Retinal pigment epithelial cell (primary cell): ENCODE measurements at regions not wholly inside any gene's neighbourhood (a gene's known extent, or its start where the extent isn't known, plus 50 kb on each side); places are given as distances from the start of the nearest gene placed in this dataset.

ENCODE experiments used
- DNase-seq: peaks from one replicate; pipeline ENCODE4 v3.0.0-alpha.2; 2010; ENCODE audit warnings: low read depth
- H3K4me3 ChIP-seq: 2 replicates; pipeline ENCODE4 v1.5.1; 2011; ENCODE audit warnings: mild to moderate bottlenecking, low read length, control low read depth, moderate library complexity
- TF ChIP-seq, protein P1 (sequence below): conservative IDR thresholded peaks from 2 replicates; pipeline ENCODE4 v1.5.1; 2011; ENCODE audit warnings: low read depth, low read length, control low read depth, inconsistent platforms

DNA sequence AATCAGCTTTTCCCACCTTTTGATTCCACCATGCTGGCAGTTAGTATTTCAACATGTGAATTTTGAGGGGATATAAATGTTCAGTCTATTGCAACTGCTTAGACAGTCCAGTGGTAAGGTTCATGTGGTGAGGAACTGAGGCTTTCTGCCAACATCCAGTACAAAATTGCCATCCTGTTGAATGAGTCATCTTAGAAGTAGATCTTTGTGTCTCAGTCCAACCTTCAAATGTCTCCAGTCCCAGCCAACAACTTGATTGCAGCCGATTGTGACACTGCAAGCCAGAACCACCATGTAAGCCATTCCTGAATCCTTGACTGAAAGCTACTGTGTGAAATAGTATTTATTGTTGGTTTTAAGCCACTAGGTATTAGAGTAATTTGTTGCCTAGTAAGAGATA is 331.5 kb upstream of the GRIN3A start:
- no peak overlapping the region for H3K4me3 ChIP-seq
- peak; percentile 14 for DNase-seq
- TF ChIP-seq, protein P1, sequence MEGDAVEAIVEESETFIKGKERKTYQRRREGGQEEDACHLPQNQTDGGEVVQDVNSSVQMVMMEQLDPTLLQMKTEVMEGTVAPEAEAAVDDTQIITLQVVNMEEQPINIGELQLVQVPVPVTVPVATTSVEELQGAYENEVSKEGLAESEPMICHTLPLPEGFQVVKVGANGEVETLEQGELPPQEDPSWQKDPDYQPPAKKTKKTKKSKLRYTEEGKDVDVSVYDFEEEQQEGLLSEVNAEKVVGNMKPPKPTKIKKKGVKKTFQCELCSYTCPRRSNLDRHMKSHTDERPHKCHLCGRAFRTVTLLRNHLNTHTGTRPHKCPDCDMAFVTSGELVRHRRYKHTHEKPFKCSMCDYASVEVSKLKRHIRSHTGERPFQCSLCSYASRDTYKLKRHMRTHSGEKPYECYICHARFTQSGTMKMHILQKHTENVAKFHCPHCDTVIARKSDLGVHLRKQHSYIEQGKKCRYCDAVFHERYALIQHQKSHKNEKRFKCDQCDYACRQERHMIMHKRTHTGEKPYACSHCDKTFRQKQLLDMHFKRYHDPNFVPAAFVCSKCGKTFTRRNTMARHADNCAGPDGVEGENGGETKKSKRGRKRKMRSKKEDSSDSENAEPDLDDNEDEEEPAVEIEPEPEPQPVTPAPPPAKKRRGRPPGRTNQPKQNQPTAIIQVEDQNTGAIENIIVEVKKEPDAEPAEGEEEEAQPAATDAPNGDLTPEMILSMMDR = no peak

DNA sequence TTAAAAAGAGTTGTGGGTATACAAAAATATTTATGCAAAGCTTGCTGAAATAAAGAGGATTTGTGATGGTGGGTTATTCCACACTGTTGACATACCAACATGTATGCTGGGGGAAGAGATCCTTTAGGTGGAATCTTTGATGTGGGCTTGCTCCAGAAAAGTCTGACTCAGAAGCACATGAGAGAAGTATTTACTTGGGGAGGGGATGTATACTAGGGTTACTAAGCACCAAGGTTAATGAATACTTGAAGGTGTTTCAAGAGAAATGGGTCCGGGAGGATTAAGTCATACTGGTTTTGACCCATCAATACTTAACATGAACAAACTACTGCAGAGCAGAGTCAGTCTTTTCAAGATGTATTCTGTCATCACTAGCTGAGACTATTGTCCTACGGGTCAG is 316.4 kb upstream of the GRIN3A start:
- TF ChIP-seq, protein P1 = no peak
- no peak overlapping the region for H3K4me3 ChIP-seq
- DNase-seq = peak; percentile 1

DNA sequence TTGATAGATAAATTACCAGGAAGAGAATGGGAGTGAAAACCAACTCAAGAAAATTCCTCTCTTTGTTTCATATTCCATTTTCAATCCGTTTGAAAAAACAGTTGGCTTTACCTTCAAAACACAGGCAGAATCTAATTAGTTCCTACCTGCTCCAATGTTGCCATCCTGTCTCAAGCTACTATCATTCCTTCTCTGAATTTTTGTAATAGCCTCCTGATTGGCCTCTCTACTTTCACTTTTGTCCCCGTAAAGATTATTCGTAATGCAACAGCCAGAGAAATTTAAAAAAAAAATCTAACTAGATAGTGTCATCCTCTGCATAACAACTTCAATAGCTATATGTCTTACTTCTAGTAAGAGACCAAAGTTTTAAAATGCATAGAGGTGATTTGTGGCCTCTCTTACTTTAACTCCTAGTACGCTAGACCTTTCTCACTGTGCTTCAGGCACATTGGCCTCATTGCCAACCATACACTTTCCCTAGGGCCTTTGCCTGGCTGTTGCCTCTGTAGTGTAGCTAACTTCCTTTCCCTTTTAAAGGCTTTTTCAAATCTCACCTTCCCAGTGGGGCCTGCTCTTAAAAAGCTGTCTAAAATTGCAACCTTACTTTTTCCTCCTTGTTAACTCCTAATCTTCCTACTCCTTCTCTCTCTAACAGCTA is 311.3 kb upstream of the GRIN3A start:
- H3K4me3 ChIP-seq = no peak overlapping the region
- DNase-seq = no peak
- TF ChIP-seq, protein P1 = no peak

DNA sequence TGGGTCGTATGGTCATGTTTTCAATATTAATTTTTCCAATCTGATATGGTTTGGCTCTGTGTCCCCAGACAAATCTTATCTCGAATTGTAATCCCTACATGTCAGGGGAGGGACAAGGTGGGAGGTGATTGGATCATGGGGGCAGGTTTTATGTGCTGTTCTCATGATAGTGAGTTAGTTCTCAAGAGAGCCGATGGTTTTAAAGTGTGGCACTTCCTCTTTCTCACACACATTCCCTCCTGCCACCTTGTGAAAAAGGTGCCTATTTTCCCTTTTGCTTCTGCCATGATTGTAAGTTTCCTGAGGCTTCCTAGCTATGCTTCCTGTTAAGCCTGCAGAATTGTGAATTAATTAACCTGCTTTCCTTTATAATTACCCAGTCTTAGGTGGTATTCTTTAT is 309.1 kb upstream of the GRIN3A start:
- no peak for DNase-seq
- no peak overlapping the region for H3K4me3 ChIP-seq
- TF ChIP-seq, protein P1 = no peak

DNA sequence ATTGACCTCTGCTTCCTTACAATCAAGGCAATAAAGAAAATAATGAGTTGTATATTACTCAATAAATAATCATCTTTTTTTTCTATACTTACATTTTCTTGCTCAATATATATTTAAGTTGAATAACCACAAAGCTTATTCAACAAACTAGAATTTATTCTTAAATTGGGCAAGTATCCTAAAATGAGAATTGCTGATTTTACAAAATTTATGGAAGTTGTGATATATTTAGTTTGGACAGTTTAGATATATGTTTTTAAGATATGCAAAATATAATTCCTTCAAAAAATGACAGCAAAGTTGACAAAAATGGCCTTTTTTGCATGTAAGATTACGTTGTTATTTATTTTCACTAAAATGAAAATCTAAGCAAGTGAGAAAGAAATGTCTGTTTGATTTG is 305.7 kb upstream of the GRIN3A start:
- TF ChIP-seq, protein P1 = no peak
- no peak for DNase-seq
- no peak overlapping the region for H3K4me3 ChIP-seq

DNA sequence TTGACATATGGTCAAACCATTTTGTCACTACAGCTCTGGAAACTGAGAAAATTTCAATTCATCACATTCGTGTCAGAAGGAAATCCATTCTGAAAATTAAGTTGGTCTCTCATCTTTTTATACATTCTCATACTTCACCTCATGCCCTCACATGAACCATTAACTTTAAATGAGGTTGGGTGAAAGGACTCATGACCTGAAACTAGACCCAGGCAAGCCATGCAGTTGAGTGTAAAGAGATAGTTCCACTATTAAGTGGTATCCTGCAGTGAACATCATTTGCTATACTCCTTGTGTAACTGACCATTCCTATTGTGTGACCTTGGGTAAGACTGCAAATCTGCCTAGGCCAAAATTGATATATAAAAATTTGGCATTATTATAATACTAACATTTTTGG is 299.6 kb upstream of the GRIN3A start:
- no peak overlapping the region for H3K4me3 ChIP-seq
- no peak for DNase-seq
- TF ChIP-seq, protein P1 = no peak

DNA sequence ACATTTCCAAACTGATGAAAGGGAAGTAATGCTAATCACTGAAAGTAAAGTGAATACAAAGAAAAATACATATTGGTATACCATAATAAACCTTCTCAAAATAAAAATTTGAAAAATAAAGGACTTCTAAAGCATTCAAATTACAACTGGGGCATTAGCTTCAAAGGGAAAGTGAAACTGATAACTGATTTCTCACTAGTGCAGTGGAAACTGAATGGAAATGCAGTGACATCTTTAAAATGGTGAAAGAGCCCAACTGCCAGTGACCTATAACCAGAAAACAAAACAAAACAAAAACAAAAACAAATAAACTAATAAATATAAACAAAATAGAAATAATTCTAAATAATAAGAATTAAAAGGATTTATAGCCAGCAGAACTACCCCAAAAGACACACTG is 297.5 kb upstream of the GRIN3A start:
- no peak overlapping the region for H3K4me3 ChIP-seq
- no peak for DNase-seq
- TF ChIP-seq, protein P1 = no peak
